Endothelial cell of umbilical vein (primary cell): ENCODE measurements at regions not wholly inside any gene's neighbourhood (a gene's known extent, or its start where the extent isn't known, plus 50 kb on each side); places are given as distances from the start of the nearest gene placed in this dataset.

ENCODE experiments used
- BruUV-seq: library from RNA; stranded (reverse); fragments of 400-500 nt; replicated peaks from 2 replicates; lab custom pipeline; 2021; lab: Mats Ljungman, UMichigan
- CTCF ChIA-PET: fragments of 300-600, 350-600 bp; sonication (Branson Sonifier 250); formaldehyde crosslinking; loops from one replicate; lab custom pipeline; 2021; ENCODE audit warnings: antibody characterized with exemption, inconsistent platforms; lab: Charles Lee
- POLR2A ChIA-PET: fragments of 300-600, 350-600 bp; sonication (Branson Sonifier 250); formaldehyde crosslinking; loops from one replicate; lab custom pipeline; 2021; ENCODE audit warnings: antibody characterized with exemption, inconsistent platforms; lab: Charles Lee
- DNase-seq: peaks from one replicate; pipeline ENCODE4 v3.0.0-alpha.2; 2011; ENCODE audit warnings: low read depth, low spot score
- FAIRE-seq: peaks from 2 replicates; lab custom pipeline; 2011; peaks lifted over from hg19 to GRCh38; lab: Jason Lieb, UNC
- H2AFZ ChIP-seq: 2 replicates; pipeline ENCODE4 v1.6.0; 2012; ENCODE audit warnings: low read depth, low read length, control low read depth, inconsistent platforms
- H3K27ac ChIP-seq: 2 replicates; pipeline ENCODE4 v1.5.1; 2011; ENCODE audit warnings: low read depth, mild to moderate bottlenecking, control low read depth, low read length, moderate library complexity; ENCODE audit not compliant: insufficient read depth
- H3K27me3 ChIP-seq, 2 experiments: 2 replicates each; pipeline versions ENCODE4 v1.6.0 to v1.6.1; 2011; ENCODE audit warnings: low read length in 2 of 2, mixed read lengths in 1 of 2; ENCODE audit not compliant: control insufficient read depth in 2 of 2, insufficient read depth in 2 of 2
- H3K36me3 ChIP-seq, 2 experiments: 2 replicates in 1 of 2; 3 replicates in 1 of 2; pipeline ENCODE4 v1.5.1; 2011; ENCODE audit warnings: low read length in 2 of 2, mild to moderate bottlenecking in 1 of 2, moderate library complexity in 1 of 2; ENCODE audit not compliant: control insufficient read depth in 2 of 2, insufficient read depth in 2 of 2; ENCODE audit errors: extremely low read depth in 1 of 2
- H3K4me1 ChIP-seq: 3 replicates; pipeline ENCODE4 v1.5.1; 2011; ENCODE audit warnings: mild to moderate bottlenecking, low read length; ENCODE audit not compliant: control insufficient read depth, insufficient read depth; ENCODE audit errors: extremely low read depth
- H3K4me2 ChIP-seq: 2 replicates; pipeline ENCODE4 v1.6.1; 2011; ENCODE audit warnings: low read length, control low read depth, mixed read lengths; ENCODE audit not compliant: insufficient read depth
- H3K4me3 ChIP-seq, 3 experiments: fragments of 200-600 bp in 1 of 3; sonication (generic), shearing (Covaris generic) in 1 of 3; replicated peaks in 1 of 3; 2 replicates each; pipeline ENCODE4 v1.5.1; 2011 to 2016; ENCODE audit warnings: control low read depth in 3 of 3, low read length in 3 of 3, mild to moderate bottlenecking in 2 of 3, inconsistent platforms in 1 of 3, low read depth in 1 of 3, moderate library complexity in 1 of 3; ENCODE audit not compliant: insufficient read depth in 1 of 3
- H3K79me2 ChIP-seq: 2 replicates; pipeline ENCODE4 v1.6.0; 2012; ENCODE audit warnings: low read length, inconsistent platforms; ENCODE audit not compliant: control insufficient read depth, insufficient read depth
- H3K9ac ChIP-seq: replicated peaks from 2 replicates; pipeline ENCODE3; 2011; ENCODE audit warnings: low read length, control low read depth; ENCODE audit not compliant: insufficient read depth; ENCODE audit errors: extremely low read depth
- H3K9me1 ChIP-seq: replicated peaks from 3 replicates; pipeline ENCODE4 v1.6.0; 2011; ENCODE audit warnings: mild to moderate bottlenecking, low read length; ENCODE audit not compliant: control insufficient read depth, insufficient read depth; ENCODE audit errors: extremely low read depth
- H3K9me3 ChIP-seq: replicated peaks from 2 replicates; pipeline ENCODE4 v1.5.1; 2012; ENCODE audit warnings: low read length, inconsistent platforms; ENCODE audit not compliant: control insufficient read depth, insufficient read depth
- H4K20me1 ChIP-seq: replicated peaks from 2 replicates; pipeline ENCODE3; 2011; ENCODE audit warnings: mild to moderate bottlenecking, low read length; ENCODE audit not compliant: control insufficient read depth, insufficient read depth; ENCODE audit errors: extremely low read depth
- CTCF ChIP-seq, 2 donors: IDR thresholded peaks; 1 replicate in 1 of 2; 2 replicates in 1 of 2; pipeline ENCODE4 v1.5.1; 2011; ENCODE audit warnings: low read length in 2 of 2, mild to moderate bottlenecking in 2 of 2, moderate library complexity in 2 of 2, control low read depth in 1 of 2, inconsistent platforms in 1 of 2, low read depth in 1 of 2; ENCODE audit not compliant: insufficient read depth in 1 of 2; ENCODE audit errors: extremely low read depth in 1 of 2
- EZH2 ChIP-seq: IDR thresholded peaks from 2 replicates; pipeline ENCODE4 v1.6.1; 2012; ENCODE audit warnings: borderline replicate concordance, low read depth, mild to moderate bottlenecking, moderate library complexity, low read length, inconsistent platforms; ENCODE audit not compliant: severe bottlenecking
- GATA2 ChIP-seq: IDR thresholded peaks from 2 replicates; pipeline ENCODE4 v1.7.0; 2011; ENCODE audit warnings: low read depth, mild to moderate bottlenecking, moderate library complexity, mixed read lengths, low read length; ENCODE audit not compliant: insufficient read length, insufficient read depth
- JUN ChIP-seq: IDR thresholded peaks from 2 replicates; pipeline ENCODE4 v1.6.1; 2011; ENCODE audit warnings: borderline replicate concordance, low read depth; ENCODE audit not compliant: insufficient read length, insufficient read depth
- MAX ChIP-seq: IDR thresholded peaks from 2 replicates; pipeline ENCODE4 v1.6.1; 2011; ENCODE audit not compliant: insufficient read depth, insufficient read length
- MYC ChIP-seq: IDR thresholded peaks from one replicate; pipeline ENCODE4 v1.6.1; 2011; ENCODE audit warnings: mild to moderate bottlenecking, low read depth, low read length
- POLR2A ChIP-seq: IDR thresholded peaks from 2 replicates; pipeline ENCODE4 v1.6.1; 2012; ENCODE audit warnings: low read depth, mild to moderate bottlenecking, control low read depth, low read length
- POLR2AphosphoS5 ChIP-seq: IDR thresholded peaks from 2 replicates; pipeline ENCODE4 v1.6.1; 2012; ENCODE audit warnings: low read depth, mild to moderate bottlenecking, control low read depth, low read length, moderate library complexity; ENCODE audit not compliant: insufficient read depth
- dilution Hi-C: fragments of 300-500 bp; cut with MboI; formaldehyde crosslinking; loops from one replicate; pipeline ENCODE4 v1.15.0; 2019; ENCODE audit warnings: low sequenced_read_pairs; ENCODE audit not compliant: extremely low pct_ligation_motif_present
- intact Hi-C: fragments of 100-400 bp; cut with micrococcal nuclease; formaldehyde crosslinking; loops from one replicate; pipeline ENCODE4 v1.10.0; 2022

GRCh38 chr5:52497133-52497693, 290.5 kb upstream of the ITGA1 start:
- no TSS peak for BruUV-seq
- no peak overlapping the region for H2AFZ ChIP-seq
- CTCF ChIA-PET = no interaction called here
- H3K27ac ChIP-seq = no peak overlapping the region
- no peak overlapping the region for H3K4me3 ChIP-seq
- no peaks in the 10 kb centered on the region for H4K20me1 ChIP-seq
- H3K9me3 ChIP-seq = no peaks in the 10 kb centered on the region
- POLR2A ChIA-PET = no interaction called here
- H3K4me2 ChIP-seq = no peak overlapping the region
- DNase-seq (no peak), FAIRE-seq (no peak)
- no peaks in the 10 kb centered on the region for H3K36me3 ChIP-seq
- intact Hi-C loops = no loop called here
- dilution Hi-C loops = no loop called here
- no peak overlapping the region for H3K9ac ChIP-seq
- H3K79me2 ChIP-seq = no peaks in the 10 kb centered on the region
- H3K4me1 ChIP-seq = no peaks in the 10 kb centered on the region
- TF ChIP-seq MAX (no peak), MYC (no peak), GATA2 (no peak), CTCF (IDR thresholded peaks at IDR 0.05; ENCODE audit: extremely low read depth in 1 of 2, insufficient read depth in 1 of 2, low read depth in 1 of 2, low read length in 2 of 2) (no peak), POLR2AphosphoS5 (no peak), JUN (no peak), POLR2A (no peak), EZH2 (no peak)
- H3K9me1 ChIP-seq = no peaks in the 10 kb centered on the region
- H3K27me3 ChIP-seq = no peaks in the 10 kb centered on the region
